HepG2 (cell line): ENCODE measurements at regions not wholly inside any gene's neighbourhood (a gene's known extent, or its start where the extent isn't known, plus 50 kb on each side); places are given as distances from the start of the nearest gene placed in this dataset.

Experiments used
- CTCF ChIP-seq: sonication (generic); formaldehyde crosslinking; IDR thresholded peaks from 2 replicates; pipeline ENCODE4 v1.5.0; 2020; ENCODE audit warnings: mild to moderate bottlenecking, missing genetic modification reagents, moderate library complexity
- ZKSCAN1 ChIP-seq: fragments of 150-350 bp; IDR thresholded peaks from 2 replicates; pipeline ENCODE4 v1.6.1; 2014; ENCODE audit warnings: low read length
- TF ChIP-seq, protein P1 (sequence below): IDR thresholded peaks from 2 replicates; pipeline ENCODE4 v1.6.1; 2016; ENCODE audit warnings: low read depth, missing genetic modification reagents, missing compliant biosample characterization
- TF ChIP-seq, protein P2 (sequence below): sonication (generic); formaldehyde crosslinking; IDR thresholded peaks from 2 replicates; pipeline ENCODE4 v1.4.0; 2020; ENCODE audit warnings: missing genetic modification reagents

DNA sequence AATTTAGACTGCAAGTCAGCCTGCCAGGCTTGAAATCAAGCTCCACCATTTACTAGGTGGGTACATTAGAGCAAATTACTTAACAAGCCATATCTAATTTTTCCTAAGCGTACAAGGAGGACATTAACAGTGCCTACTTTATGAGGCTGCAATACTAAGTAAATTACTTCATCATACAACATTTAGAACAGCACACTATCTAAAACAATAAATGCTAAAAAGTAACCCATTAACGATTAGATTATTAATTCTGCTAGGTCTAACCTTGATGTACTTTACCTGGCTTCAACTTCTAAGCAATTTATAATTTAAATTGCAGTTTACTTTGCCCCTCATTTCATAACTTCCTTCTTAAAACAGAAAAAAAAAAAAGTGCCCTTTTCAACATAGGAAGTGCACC is 1155.6 kb upstream of the NCAM2 start:
- no peak for TF ChIP-seq ZKSCAN1
- TF ChIP-seq, protein P1, sequence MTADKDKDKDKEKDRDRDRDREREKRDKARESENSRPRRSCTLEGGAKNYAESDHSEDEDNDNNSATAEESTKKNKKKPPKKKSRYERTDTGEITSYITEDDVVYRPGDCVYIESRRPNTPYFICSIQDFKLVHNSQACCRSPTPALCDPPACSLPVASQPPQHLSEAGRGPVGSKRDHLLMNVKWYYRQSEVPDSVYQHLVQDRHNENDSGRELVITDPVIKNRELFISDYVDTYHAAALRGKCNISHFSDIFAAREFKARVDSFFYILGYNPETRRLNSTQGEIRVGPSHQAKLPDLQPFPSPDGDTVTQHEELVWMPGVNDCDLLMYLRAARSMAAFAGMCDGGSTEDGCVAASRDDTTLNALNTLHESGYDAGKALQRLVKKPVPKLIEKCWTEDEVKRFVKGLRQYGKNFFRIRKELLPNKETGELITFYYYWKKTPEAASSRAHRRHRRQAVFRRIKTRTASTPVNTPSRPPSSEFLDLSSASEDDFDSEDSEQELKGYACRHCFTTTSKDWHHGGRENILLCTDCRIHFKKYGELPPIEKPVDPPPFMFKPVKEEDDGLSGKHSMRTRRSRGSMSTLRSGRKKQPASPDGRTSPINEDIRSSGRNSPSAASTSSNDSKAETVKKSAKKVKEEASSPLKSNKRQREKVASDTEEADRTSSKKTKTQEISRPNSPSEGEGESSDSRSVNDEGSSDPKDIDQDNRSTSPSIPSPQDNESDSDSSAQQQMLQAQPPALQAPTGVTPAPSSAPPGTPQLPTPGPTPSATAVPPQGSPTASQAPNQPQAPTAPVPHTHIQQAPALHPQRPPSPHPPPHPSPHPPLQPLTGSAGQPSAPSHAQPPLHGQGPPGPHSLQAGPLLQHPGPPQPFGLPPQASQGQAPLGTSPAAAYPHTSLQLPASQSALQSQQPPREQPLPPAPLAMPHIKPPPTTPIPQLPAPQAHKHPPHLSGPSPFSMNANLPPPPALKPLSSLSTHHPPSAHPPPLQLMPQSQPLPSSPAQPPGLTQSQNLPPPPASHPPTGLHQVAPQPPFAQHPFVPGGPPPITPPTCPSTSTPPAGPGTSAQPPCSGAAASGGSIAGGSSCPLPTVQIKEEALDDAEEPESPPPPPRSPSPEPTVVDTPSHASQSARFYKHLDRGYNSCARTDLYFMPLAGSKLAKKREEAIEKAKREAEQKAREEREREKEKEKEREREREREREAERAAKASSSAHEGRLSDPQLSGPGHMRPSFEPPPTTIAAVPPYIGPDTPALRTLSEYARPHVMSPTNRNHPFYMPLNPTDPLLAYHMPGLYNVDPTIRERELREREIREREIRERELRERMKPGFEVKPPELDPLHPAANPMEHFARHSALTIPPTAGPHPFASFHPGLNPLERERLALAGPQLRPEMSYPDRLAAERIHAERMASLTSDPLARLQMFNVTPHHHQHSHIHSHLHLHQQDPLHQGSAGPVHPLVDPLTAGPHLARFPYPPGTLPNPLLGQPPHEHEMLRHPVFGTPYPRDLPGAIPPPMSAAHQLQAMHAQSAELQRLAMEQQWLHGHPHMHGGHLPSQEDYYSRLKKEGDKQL (CRISPR knock-in tag) = no peak
- TF ChIP-seq, protein P2, sequence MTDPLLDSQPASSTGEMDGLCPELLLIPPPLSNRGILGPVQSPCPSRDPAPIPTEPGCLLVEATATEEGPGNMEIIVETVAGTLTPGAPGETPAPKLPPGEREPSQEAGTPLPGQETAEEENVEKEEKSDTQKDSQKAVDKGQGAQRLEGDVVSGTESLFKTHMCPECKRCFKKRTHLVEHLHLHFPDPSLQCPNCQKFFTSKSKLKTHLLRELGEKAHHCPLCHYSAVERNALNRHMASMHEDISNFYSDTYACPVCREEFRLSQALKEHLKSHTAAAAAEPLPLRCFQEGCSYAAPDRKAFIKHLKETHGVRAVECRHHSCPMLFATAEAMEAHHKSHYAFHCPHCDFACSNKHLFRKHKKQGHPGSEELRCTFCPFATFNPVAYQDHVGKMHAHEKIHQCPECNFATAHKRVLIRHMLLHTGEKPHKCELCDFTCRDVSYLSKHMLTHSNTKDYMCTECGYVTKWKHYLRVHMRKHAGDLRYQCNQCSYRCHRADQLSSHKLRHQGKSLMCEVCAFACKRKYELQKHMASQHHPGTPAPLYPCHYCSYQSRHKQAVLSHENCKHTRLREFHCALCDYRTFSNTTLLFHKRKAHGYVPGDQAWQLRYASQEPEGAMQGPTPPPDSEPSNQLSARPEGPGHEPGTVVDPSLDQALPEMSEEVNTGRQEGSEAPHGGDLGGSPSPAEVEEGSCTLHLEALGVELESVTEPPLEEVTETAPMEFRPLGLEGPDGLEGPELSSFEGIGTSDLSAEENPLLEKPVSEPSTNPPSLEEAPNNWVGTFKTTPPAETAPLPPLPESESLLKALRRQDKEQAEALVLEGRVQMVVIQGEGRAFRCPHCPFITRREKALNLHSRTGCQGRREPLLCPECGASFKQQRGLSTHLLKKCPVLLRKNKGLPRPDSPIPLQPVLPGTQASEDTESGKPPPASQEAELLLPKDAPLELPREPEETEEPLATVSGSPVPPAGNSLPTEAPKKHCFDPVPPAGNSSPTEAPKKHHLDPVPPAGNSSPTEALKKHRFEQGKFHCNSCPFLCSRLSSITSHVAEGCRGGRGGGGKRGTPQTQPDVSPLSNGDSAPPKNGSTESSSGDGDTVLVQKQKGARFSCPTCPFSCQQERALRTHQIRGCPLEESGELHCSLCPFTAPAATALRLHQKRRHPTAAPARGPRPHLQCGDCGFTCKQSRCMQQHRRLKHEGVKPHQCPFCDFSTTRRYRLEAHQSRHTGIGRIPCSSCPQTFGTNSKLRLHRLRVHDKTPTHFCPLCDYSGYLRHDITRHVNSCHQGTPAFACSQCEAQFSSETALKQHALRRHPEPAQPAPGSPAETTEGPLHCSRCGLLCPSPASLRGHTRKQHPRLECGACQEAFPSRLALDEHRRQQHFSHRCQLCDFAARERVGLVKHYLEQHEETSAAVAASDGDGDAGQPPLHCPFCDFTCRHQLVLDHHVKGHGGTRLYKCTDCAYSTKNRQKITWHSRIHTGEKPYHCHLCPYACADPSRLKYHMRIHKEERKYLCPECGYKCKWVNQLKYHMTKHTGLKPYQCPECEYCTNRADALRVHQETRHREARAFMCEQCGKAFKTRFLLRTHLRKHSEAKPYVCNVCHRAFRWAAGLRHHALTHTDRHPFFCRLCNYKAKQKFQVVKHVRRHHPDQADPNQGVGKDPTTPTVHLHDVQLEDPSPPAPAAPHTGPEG = no peak
- no peak for TF ChIP-seq CTCF (CRISPR knock-in tag)
